ENCODE measurements at regions not wholly inside any gene's neighbourhood (a gene's known extent, or its start where the extent isn't known, plus 50 kb on each side); places are given as distances from the start of the nearest gene placed in this dataset.

GRCh38 chr6:37572334-37572733, 72.6 kb upstream of the CCDC167 start:
- Histone ChIP-seq H3K4me3 (no peak overlapping the region), H3K9me3 (no peaks in the 10 kb centered on the region), H3K36me3 (no peaks in the 10 kb centered on the region), H3K27ac (no peak overlapping the region), H3K27me3 (peaks cover 0 to 36% (median 0%) of the 10 kb centered on the region in 4 donors), H3K4me1 (peaks cover 0 to 18% (median 4%) of the 10 kb centered on the region in 3 donors)
- DNase-seq: no peak
- no peak for TF ChIP-seq POLR2A (IDR thresholded peaks at IDR 0.05)
- TF ChIP-seq, protein P1, sequence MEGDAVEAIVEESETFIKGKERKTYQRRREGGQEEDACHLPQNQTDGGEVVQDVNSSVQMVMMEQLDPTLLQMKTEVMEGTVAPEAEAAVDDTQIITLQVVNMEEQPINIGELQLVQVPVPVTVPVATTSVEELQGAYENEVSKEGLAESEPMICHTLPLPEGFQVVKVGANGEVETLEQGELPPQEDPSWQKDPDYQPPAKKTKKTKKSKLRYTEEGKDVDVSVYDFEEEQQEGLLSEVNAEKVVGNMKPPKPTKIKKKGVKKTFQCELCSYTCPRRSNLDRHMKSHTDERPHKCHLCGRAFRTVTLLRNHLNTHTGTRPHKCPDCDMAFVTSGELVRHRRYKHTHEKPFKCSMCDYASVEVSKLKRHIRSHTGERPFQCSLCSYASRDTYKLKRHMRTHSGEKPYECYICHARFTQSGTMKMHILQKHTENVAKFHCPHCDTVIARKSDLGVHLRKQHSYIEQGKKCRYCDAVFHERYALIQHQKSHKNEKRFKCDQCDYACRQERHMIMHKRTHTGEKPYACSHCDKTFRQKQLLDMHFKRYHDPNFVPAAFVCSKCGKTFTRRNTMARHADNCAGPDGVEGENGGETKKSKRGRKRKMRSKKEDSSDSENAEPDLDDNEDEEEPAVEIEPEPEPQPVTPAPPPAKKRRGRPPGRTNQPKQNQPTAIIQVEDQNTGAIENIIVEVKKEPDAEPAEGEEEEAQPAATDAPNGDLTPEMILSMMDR (IDR thresholded peaks at IDR 0.05): no peak
- 82 to 87% methylated on average over 4 of the region's 4 CpGs for WGBS, 2 donors
- intact Hi-C loops (cut with DNase I): no loop called here

DNA sequence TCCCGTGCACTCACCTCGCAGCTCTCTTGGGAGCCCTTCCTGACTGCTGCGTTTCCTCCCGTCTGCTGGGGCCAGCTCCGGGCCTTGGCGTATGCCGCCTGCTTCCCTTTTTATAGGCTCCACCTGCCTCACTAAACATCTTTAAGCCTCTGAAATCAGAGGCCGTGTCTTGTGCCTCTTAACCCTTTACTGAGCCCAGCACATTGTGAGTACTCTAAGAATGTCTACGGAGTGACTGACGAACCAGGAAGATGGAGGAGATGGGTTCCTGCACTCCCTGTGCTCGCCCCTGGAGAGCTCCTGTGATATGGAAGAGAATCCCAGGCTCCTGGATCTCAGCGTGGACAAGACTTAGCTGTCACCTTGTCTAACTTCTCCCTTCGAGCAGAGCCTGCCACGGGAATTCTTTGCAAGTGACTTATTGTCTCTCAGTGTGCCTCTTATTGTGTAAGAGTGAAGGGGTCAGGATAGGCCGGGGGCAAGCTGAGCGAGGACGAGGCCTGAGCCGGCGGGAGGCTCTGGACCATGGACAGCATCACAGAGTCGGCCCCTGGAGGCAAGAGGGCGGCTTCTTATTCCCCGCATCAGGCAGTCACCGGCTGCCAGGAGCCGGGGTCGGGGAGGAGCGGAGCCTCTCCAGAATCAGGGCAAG, 70.9 kb upstream of the CCDC167 start:
- Histone ChIP-seq H3K27me3 (peaks cover 0 to 51% (median 0%) of the 10 kb centered on the region in 4 donors), H3K9me3 (no peaks in the 10 kb centered on the region), H3K4me1 (peaks cover 4 to 10% (median 6%) of the 10 kb centered on the region in 3 donors), H3K4me3 (no peak overlapping the region), H3K27ac (no peak overlapping the region), H3K36me3 (no peaks in the 10 kb centered on the region)
- no peak for DNase-seq
- TF ChIP-seq, protein P1 (IDR thresholded peaks at IDR 0.05): no peak
- no peak for TF ChIP-seq POLR2A (IDR thresholded peaks at IDR 0.05)
- 49 to 57% methylated on average over 14 to 16 of the region's 26 CpGs for WGBS, 2 donors
- intact Hi-C loops (cut with DNase I): no loop called here

DNA sequence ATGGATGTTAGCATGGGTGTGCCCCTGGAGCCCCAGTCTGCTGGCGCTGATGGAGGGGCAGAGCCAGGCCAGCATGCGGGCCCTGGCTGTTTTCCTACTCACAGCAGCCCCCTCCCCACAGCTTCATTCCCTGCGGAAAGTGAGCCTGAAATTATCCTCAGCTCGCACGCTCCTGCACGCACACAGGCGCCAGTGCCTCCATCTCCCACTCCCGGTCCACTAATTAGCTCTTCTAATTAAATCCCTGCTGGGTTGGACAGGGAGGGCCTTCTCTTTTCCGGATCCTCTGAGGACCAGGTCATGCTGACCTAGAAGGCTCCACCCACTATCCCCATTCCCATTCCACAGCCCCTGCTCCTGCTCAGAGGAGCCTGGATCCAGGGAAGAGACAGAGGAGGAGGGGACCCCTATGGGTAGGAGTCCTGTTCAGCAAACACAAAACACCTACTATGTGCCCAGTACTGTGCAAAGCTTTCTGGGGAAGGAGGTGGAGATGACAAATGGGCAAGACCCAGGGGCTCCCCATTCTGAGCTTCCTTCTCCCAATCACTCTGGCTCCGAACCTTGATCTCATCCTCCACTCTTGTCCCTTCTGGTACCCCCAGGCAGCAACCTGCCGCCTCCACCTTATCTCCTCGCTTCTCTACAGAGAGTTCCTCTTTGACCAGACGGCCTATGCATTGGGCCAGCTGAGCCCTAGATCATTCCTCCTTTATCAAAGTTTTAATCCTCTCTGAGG, 70.2 kb upstream of the CCDC167 start:
- H3K4me3 ChIP-seq: no peak overlapping the region
- DNase-seq: no peak
- intact Hi-C loops (cut with DNase I): loop anchor here (5.0 kb wide), 1 partner anchor 88 kb away; no protein-coding TSS in a partner anchor
- no peaks in the 10 kb centered on the region for H3K36me3 ChIP-seq
- H3K27me3 ChIP-seq: peaks cover 0 to 58% (median 0%) of the 10 kb centered on the region in 4 donors
- no peaks in the 10 kb centered on the region for H3K9me3 ChIP-seq
- WGBS, 2 donors: 79 to 82% methylated on average over 11 to 13 of the region's 13 CpGs
- H3K4me1 ChIP-seq: peaks cover 4 to 12% (median 6%) of the 10 kb centered on the region in 3 donors
- H3K27ac ChIP-seq: no peak overlapping the region
- TF ChIP-seq, protein P1 (IDR thresholded peaks at IDR 0.05): no peak
- no peak for TF ChIP-seq POLR2A (IDR thresholded peaks at IDR 0.05)

DNA sequence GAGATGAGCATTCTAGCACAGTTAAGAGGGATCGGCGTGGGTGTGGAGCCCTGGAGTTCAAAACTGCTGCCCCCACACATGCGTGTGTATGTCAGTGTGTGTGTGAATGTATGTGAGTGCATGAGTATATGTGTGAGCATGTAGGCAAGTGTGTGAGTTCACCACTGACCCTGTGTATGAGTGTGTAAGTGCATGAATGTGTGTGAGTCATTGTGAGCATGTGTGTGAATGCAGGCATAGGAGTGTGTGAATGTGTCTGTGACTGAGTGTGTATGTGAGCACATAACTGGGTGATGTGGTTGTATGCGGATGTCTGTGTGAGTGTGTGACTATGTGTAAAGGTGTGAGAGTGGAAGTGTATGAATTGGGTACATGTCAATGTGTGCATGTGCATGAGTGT, 69.6 kb upstream of the CCDC167 start:
- TF ChIP-seq, protein P1 (IDR thresholded peaks at IDR 0.05): no peak
- no peak for TF ChIP-seq POLR2A (IDR thresholded peaks at IDR 0.05)
- no peak for DNase-seq
- intact Hi-C loops (cut with DNase I): loop anchor here (5.0 kb wide), 1 partner anchor 87 kb away; no protein-coding TSS in a partner anchor
- Histone ChIP-seq H3K27ac (no peak overlapping the region), H3K4me3 (no peak overlapping the region), H3K9me3 (no peaks in the 10 kb centered on the region), H3K36me3 (no peaks in the 10 kb centered on the region), H3K4me1 (peaks cover 4 to 12% (median 6%) of the 10 kb centered on the region in 3 donors), H3K27me3 (peaks cover 0 to 64% (median 0%) of the 10 kb centered on the region in 4 donors)
- 80 to 92% methylated on average over 2 to 4 of the region's 4 CpGs for WGBS, 2 donors

GRCh38 chr6:37566950-37567349, 67.3 kb upstream of the CCDC167 start:
- H3K27me3 ChIP-seq: peaks cover 0 to 68% (median 0%) of the 10 kb centered on the region in 4 donors
- no peaks in the 10 kb centered on the region for H3K9me3 ChIP-seq
- H3K4me1 ChIP-seq: peaks cover 4 to 12% (median 6%) of the 10 kb centered on the region in 3 donors
- H3K4me3 ChIP-seq: no peak overlapping the region
- TF ChIP-seq, protein P1 (IDR thresholded peaks at IDR 0.05): no peak
- no peak for TF ChIP-seq POLR2A (IDR thresholded peaks at IDR 0.05)
- WGBS, 2 donors: 56 to 67% methylated on average over 2 to 3 of the region's 3 CpGs
- no peaks in the 10 kb centered on the region for H3K36me3 ChIP-seq
- no peak overlapping the region for H3K27ac ChIP-seq
- intact Hi-C loops (cut with DNase I): loop anchor here (5.0 kb wide), 1 partner anchor 85 kb away; no protein-coding TSS in a partner anchor
- DNase-seq: no peak
